ENCODE measurements at regions not wholly inside any gene's neighbourhood (a gene's known extent, or its start where the extent isn't known, plus 50 kb on each side); places are given as distances from the start of the nearest gene placed in this dataset.

GRCh38 chr14:89486961-89487360 lies 69.9 kb upstream of the FOXN3 start:
- TF ChIP-seq POLR2A (IDR thresholded peaks at IDR 0.05; ENCODE audit: low read depth) (no peak), POLR2AphosphoS5 (IDR thresholded peaks at IDR 0.05) (no peak)
- TF ChIP-seq, protein P1, sequence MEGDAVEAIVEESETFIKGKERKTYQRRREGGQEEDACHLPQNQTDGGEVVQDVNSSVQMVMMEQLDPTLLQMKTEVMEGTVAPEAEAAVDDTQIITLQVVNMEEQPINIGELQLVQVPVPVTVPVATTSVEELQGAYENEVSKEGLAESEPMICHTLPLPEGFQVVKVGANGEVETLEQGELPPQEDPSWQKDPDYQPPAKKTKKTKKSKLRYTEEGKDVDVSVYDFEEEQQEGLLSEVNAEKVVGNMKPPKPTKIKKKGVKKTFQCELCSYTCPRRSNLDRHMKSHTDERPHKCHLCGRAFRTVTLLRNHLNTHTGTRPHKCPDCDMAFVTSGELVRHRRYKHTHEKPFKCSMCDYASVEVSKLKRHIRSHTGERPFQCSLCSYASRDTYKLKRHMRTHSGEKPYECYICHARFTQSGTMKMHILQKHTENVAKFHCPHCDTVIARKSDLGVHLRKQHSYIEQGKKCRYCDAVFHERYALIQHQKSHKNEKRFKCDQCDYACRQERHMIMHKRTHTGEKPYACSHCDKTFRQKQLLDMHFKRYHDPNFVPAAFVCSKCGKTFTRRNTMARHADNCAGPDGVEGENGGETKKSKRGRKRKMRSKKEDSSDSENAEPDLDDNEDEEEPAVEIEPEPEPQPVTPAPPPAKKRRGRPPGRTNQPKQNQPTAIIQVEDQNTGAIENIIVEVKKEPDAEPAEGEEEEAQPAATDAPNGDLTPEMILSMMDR (IDR thresholded peaks at IDR 0.05), result no peak

All from esophagus muscularis mucosa (tissue), 3 donors.